Esophagus squamous epithelium (tissue), 5 donors: ENCODE measurements at regions not wholly inside any gene's neighbourhood (a gene's known extent, or its start where the extent isn't known, plus 50 kb on each side); places are given as distances from the start of the nearest gene placed in this dataset.

Source experiments
- DNase-seq: peaks from one replicate; lab custom pipeline; 2025; lab: John Stamatoyannopoulos, UW
- H3K27ac ChIP-seq, 4 donors: fragments of 200-600 bp; sonication (generic); one replicate each; pipeline ENCODE4 v1.5.1; 2016 to 2019; ENCODE audit warnings: mild to moderate bottlenecking in 1 of 4
- H3K27me3 ChIP-seq, 4 donors: fragments of 200-600 bp; sonication (generic); 1 replicate in 3 of 4; 2 replicates in 1 of 4; pipeline versions ENCODE4 v1.5.1 to v1.6.0; 2017 to 2021; ENCODE audit warnings: antibody characterized with exemption in 1 of 4
- H3K36me3 ChIP-seq, 3 donors: fragments of 200-600 bp; sonication (generic); one replicate each; pipeline ENCODE4 v1.5.1; 2016 to 2019
- H3K4me1 ChIP-seq, 3 donors: fragments of 200-600 bp; sonication (generic); one replicate each; pipeline ENCODE4 v1.5.1; 2017 to 2019
- H3K4me3 ChIP-seq, 4 donors: fragments of 200-600 bp; sonication (generic); 1 replicate in 3 of 4; 2 replicates in 1 of 4; pipeline ENCODE4 v1.5.1; 2016 to 2019; ENCODE audit warnings: mild to moderate bottlenecking in 2 of 4, moderate library complexity in 1 of 4
- H3K9me3 ChIP-seq, 3 donors: fragments of 200-600 bp; sonication (generic); one replicate each; pipeline ENCODE4 v1.5.1; 2016 to 2019
- POLR2A ChIP-seq, 4 donors: fragments of 450-650 bp; IDR thresholded peaks; one replicate each; pipeline ENCODE4 v1.6.1; 2017; ENCODE audit warnings: antibody characterized with exemption in 4 of 4, mild to moderate bottlenecking in 4 of 4, moderate library complexity in 3 of 4
- WGBS, 2 donors: methylation state at CpG; one replicate each; pipeline ENCODE4 v1.1.5; 2018; 5-methylcytosine and 5-hydroxymethylcytosine counted together
- intact Hi-C: fragments of 100-400 bp; cut with DNase I; formaldehyde crosslinking; loops from one replicate; pipeline ENCODE4 v1.15.0; 2022
- TF ChIP-seq, protein P1 (sequence below), 6 experiments: fragments of 450-650 bp in 4 of 6; fragments of 200-600 bp in 2 of 6; sonication (generic) in 2 of 6; IDR thresholded peaks; one replicate each; pipeline ENCODE4 v1.5.1; 2016 to 2019; ENCODE audit warnings: antibody characterized with exemption in 6 of 6, mild to moderate bottlenecking in 4 of 6, moderate library complexity in 4 of 6
- donor health status: DM: yes; HTN: yes; CAD: no.

GRCh38 chr18:77373730-77374445, 124.2 kb downstream of the GALR1 start:
- H3K9me3 ChIP-seq = peaks cover 0 to 11% (median 0%) of the 10 kb centered on the region in 3 donors
- TF ChIP-seq, protein P1, sequence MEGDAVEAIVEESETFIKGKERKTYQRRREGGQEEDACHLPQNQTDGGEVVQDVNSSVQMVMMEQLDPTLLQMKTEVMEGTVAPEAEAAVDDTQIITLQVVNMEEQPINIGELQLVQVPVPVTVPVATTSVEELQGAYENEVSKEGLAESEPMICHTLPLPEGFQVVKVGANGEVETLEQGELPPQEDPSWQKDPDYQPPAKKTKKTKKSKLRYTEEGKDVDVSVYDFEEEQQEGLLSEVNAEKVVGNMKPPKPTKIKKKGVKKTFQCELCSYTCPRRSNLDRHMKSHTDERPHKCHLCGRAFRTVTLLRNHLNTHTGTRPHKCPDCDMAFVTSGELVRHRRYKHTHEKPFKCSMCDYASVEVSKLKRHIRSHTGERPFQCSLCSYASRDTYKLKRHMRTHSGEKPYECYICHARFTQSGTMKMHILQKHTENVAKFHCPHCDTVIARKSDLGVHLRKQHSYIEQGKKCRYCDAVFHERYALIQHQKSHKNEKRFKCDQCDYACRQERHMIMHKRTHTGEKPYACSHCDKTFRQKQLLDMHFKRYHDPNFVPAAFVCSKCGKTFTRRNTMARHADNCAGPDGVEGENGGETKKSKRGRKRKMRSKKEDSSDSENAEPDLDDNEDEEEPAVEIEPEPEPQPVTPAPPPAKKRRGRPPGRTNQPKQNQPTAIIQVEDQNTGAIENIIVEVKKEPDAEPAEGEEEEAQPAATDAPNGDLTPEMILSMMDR (IDR thresholded peaks at IDR 0.05) = no peak
- no peak for TF ChIP-seq POLR2A (IDR thresholded peaks at IDR 0.05)
- no peak overlapping the region for H3K4me3 ChIP-seq
- DNase-seq = no peak
- no peaks in the 10 kb centered on the region for H3K4me1 ChIP-seq
- intact Hi-C loops = no loop called here
- WGBS, 2 donors = 52 to 71% methylated on average over 9 of the region's 9 CpGs
- no peaks in the 10 kb centered on the region for H3K27me3 ChIP-seq
- H3K27ac ChIP-seq = no peak overlapping the region
- no peaks in the 10 kb centered on the region for H3K36me3 ChIP-seq

GRCh38 chr18:77374446-77374805, 124.8 kb downstream of the GALR1 start:
- H3K36me3 ChIP-seq = no peaks in the 10 kb centered on the region
- intact Hi-C loops = no loop called here
- no peaks in the 10 kb centered on the region for H3K4me1 ChIP-seq
- H3K27me3 ChIP-seq = no peaks in the 10 kb centered on the region
- no peak for DNase-seq
- H3K9me3 ChIP-seq = peaks cover 0 to 8% (median 0%) of the 10 kb centered on the region in 3 donors
- H3K4me3 ChIP-seq = no peak overlapping the region
- WGBS, 2 donors = 49 to 58% methylated on average over 10 of the region's 10 CpGs
- H3K27ac ChIP-seq = no peak overlapping the region
- TF ChIP-seq, protein P1 (IDR thresholded peaks at IDR 0.05) = no peak
- no peak for TF ChIP-seq POLR2A (IDR thresholded peaks at IDR 0.05)

DNA sequence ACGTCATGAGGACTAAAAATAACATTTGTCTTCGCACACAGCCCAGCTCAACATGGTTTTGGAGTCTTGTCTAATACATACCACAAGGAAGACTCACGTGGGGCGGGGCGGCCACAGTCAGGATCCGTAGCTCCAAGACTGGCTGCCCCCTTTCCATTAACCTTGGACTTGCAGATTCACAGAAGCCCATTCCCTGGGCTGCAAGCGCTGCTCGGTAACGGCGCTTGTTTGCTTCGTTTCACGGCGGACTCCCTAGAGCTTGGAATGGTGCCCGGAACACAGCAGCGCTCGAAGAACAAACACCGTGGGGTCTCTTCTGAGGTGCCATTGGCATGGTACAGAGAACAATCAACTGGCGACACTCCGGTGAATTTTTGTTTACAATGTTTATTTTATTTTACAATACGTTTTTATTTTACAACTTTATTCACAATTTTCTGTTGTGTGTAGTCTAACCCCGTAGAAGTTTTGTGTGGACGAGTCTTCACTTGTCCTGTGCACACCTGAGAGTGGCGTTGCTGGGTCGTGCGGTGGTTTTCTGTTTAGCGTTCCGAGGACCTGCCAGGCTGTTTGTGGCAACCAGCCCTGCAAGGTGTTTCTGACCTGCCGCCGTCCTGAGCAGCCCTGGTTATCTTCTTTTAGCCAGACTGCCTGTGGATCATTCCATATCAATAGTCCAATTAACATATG, 126.5 kb downstream of the GALR1 start:
- no peak overlapping the region for H3K4me3 ChIP-seq
- 83 to 84% methylated on average over 28 to 29 of the region's 29 CpGs for WGBS, 2 donors
- TF ChIP-seq, protein P1 (IDR thresholded peaks at IDR 0.05) = no peak
- TF ChIP-seq POLR2A (IDR thresholded peaks at IDR 0.05) = no peak
- no peaks in the 10 kb centered on the region for H3K9me3 ChIP-seq
- H3K27me3 ChIP-seq = peaks cover 0 to 3% (median 0%) of the 10 kb centered on the region in 4 donors
- DNase-seq = no peak
- H3K27ac ChIP-seq = no peak overlapping the region
- no peaks in the 10 kb centered on the region for H3K4me1 ChIP-seq
- intact Hi-C loops = no loop called here
- H3K36me3 ChIP-seq = no peaks in the 10 kb centered on the region

DNA sequence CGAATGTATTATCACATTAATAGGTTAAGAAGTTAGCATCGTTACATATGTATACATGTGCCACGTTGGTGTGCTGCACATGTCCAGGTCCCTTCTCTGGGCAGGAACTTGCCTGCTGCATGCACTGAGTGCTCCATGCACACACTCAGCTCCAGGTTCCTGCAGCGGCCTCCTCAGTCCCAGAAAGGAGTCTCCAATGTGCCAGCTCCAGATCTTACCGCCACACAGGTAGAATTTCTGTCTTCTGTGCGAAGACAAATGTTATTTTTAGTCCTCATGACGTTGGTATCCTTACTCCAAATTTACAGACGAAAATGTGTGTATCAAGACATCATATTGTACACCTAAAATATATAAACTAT, 127.1 kb downstream of the GALR1 start:
- Histone ChIP-seq H3K27ac (no peak overlapping the region), H3K9me3 (no peaks in the 10 kb centered on the region), H3K4me1 (no peaks in the 10 kb centered on the region), H3K27me3 (peaks cover 0 to 9% (median 0%) of the 10 kb centered on the region in 4 donors), H3K36me3 (no peaks in the 10 kb centered on the region), H3K4me3 (no peak overlapping the region)
- WGBS, 2 donors = 61 to 76% methylated on average over 8 of the region's 8 CpGs
- DNase-seq = no peak
- intact Hi-C loops = no loop called here
- TF ChIP-seq, protein P1 (IDR thresholded peaks at IDR 0.05) = no peak
- no peak for TF ChIP-seq POLR2A (IDR thresholded peaks at IDR 0.05)

GRCh38 chr18:77377813-77378212, 128.2 kb downstream of the GALR1 start:
- TF ChIP-seq, protein P1 (IDR thresholded peaks at IDR 0.05) = no peak
- TF ChIP-seq POLR2A (IDR thresholded peaks at IDR 0.05) = no peak
- no peaks in the 10 kb centered on the region for H3K36me3 ChIP-seq
- H3K27ac ChIP-seq = no peak overlapping the region
- no peaks in the 10 kb centered on the region for H3K4me1 ChIP-seq
- H3K9me3 ChIP-seq = no peaks in the 10 kb centered on the region
- H3K27me3 ChIP-seq = peaks cover 0 to 10% (median 0%) of the 10 kb centered on the region in 4 donors
- WGBS, 2 donors = 70 to 87% methylated on average over 6 of the region's 6 CpGs
- intact Hi-C loops = no loop called here
- no peak overlapping the region for H3K4me3 ChIP-seq
- DNase-seq = no peak
